WI38 (cell line): ENCODE measurements at regions not wholly inside any gene's neighbourhood (a gene's known extent, or its start where the extent isn't known, plus 50 kb on each side); places are given as distances from the start of the nearest gene placed in this dataset.

Experiments
- H3K4me3 ChIP-seq: 2 replicates; pipeline ENCODE4 v1.5.1; 2011; ENCODE audit warnings: low read depth, mild to moderate bottlenecking, control low read depth, low read length
- TF ChIP-seq, protein P1 (sequence below): IDR thresholded peaks from 2 replicates; pipeline ENCODE4 v1.5.1; 2012; ENCODE audit warnings: low read depth, mild to moderate bottlenecking, control low read depth, low read length

DNA sequence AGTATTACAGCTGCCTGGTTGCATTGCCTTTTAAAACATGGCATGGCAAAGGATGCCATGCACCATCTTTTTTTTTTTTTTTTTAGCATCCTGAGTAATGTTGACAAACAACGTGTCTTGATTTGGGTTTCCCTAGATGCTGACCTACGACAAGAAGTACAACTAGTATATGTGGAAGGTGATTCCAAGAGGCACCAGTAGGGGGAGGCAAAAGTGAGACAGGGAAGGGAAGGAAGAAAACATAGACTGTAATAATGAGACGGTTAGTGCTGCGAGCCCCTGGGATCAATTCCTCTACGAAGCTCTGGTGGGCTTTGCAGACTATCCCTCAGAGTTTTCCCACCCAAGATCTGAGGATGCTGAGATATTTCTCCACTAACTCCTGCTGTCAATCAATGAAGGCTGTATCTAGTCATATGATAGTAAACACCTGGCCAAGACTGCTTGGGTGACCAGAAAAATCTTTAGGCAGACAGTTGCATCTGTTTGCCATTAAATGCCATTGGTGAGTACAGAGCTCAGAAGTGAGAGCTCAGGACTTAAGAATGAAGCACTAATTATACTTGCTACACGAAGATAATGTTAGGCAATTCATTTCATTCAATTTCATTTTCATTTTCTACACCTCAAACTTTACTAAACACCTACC, 458.6 kb upstream of the GOT2 start:
- TF ChIP-seq, protein P1, sequence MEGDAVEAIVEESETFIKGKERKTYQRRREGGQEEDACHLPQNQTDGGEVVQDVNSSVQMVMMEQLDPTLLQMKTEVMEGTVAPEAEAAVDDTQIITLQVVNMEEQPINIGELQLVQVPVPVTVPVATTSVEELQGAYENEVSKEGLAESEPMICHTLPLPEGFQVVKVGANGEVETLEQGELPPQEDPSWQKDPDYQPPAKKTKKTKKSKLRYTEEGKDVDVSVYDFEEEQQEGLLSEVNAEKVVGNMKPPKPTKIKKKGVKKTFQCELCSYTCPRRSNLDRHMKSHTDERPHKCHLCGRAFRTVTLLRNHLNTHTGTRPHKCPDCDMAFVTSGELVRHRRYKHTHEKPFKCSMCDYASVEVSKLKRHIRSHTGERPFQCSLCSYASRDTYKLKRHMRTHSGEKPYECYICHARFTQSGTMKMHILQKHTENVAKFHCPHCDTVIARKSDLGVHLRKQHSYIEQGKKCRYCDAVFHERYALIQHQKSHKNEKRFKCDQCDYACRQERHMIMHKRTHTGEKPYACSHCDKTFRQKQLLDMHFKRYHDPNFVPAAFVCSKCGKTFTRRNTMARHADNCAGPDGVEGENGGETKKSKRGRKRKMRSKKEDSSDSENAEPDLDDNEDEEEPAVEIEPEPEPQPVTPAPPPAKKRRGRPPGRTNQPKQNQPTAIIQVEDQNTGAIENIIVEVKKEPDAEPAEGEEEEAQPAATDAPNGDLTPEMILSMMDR: no peak
- no peak overlapping the region for H3K4me3 ChIP-seq

DNA sequence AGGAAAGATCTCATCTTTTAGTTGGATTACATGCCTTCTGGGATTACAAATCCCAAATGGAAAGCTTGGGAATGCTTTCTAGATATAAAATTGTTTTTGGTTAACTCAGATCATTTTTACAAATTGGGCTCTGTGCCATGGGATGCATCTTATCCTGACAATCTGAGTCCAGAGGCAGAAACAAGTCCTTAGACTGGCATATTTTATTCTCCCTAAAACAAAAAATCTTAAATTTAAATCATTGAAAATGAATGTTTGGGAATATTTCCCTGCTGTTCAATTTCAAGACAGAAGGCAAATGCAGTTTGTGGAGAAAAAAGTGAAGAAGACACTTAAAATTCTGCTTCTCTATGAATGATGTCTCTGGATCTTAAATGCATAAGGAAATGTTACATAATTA, 456.6 kb upstream of the GOT2 start:
- TF ChIP-seq, protein P1: no peak
- no peak overlapping the region for H3K4me3 ChIP-seq

DNA sequence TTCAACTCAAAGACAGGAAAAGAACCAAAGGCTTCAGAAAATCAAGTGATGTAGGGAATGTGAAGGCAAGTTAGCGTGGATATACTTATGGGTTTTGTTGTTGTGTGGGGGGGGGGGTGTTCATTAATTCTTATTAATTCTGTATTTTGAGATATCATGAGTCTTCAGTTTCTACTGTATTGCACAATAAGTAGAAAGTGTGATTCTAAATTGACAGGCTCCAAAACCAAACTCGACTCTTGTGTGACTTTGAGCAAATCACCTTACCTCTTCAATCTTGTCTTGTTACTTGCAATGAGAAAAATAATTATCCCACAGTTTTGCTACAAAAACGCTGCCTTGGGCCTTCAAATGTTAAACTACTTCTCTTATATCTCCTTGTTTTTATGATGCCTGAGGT, 453.9 kb upstream of the GOT2 start:
- TF ChIP-seq, protein P1: no peak
- H3K4me3 ChIP-seq: no peak overlapping the region

DNA sequence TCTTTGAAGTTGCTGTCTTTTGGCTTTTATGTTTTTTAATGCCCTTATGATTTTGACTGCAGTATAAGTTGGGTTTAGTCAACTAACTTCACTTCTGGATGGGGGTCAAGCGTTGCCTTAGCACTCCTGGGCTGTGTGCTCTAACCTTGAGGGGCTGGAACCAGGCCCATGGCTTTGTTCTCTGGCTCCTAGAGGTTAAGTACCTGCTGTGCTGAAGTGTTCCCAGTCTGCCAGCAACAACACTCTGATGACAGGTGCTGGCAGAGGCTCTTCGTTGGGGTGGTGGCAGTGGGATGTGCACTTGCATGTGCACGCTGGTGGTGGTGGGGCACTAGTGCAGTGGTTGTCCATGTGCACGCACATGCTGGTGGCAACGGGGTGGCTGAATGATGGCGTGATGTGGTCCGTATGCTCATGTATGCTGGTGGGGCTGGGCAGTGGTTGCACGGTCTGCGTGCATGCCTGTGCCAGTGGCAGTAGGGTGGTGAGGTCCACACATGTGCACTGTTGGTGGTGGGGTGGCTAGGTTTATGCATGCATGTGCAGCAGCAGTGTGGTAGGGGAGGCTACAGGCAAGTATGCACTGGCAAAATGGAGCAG, 447.8 kb upstream of the GOT2 start:
- H3K4me3 ChIP-seq: no peak overlapping the region
- TF ChIP-seq, protein P1: no peak

DNA sequence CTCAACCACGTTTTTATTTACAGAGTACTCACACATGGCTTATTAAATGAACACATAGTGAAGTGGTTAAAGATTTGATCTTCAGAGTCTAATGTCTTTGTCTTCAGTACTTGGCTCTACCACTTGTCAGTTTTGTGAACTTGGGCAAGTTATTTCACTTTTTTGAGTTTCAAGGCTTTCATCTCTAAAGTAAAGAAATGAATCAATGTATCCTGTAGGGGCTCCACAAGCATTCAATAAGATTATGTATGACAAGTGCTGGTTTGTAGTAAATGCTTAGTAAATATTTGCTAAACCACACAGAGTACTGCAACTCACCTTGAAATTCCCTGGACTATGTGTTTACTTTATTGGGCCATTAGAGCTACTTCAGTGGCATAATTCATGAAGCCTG, 446.0 kb upstream of the GOT2 start:
- TF ChIP-seq, protein P1: no peak
- no peak overlapping the region for H3K4me3 ChIP-seq

DNA sequence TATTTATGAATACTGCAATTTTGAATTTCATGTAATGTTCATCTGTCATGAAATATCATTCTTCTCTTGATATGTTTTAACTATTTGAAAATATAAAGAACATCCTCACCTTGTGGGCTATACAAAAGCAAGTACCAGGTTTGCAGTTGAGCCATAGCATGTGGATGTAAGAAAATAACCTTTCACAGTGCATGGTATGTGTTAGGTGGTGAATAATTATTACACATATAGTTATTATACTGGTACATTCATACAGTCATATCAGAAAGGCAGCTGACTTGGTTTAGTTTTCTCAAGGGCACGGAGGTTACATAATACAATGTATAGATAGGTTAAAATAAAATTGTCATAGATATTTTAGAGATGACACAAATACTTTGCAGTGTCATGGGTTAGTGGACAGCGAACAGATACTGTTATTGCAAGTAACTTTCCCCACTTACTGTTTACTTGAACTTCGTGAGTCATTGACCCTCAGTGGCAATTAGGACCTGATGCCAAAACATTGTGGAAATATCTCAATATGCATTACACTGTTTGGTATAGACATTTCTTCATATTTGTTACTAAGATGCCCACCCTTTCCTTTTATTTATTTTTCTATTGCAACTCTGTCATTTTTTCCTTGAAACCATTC, 445.4 kb upstream of the GOT2 start:
- no peak overlapping the region for H3K4me3 ChIP-seq
- TF ChIP-seq, protein P1: no peak

DNA sequence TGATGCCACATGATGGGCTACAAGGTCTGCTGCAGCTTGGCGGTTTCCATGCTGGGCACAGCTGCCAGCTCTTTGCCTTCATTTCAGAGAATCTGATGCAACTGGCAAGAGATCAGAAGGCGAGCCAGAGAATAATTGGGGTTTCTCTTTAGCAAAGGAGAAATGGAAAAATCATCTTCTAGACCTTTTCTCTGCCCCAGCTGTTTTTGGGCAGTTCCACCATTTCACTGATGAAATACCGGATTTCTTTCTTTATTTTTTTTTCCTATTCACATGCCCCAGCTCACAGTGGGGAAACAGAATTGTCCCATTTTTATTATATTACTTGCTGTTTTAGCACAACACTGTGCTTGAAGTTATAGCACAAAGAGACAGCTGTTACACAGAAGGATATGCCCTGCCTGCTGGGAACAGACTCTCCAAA, 439.3 kb upstream of the GOT2 start:
- no peak overlapping the region for H3K4me3 ChIP-seq
- TF ChIP-seq, protein P1: no peak
